ENCODE measurements at regions not wholly inside any gene's neighbourhood (a gene's known extent, or its start where the extent isn't known, plus 50 kb on each side); places are given as distances from the start of the nearest gene placed in this dataset.
A peak's percentile ranks its signal among the peaks of the same experiment; 100 is the strongest.

DNA sequence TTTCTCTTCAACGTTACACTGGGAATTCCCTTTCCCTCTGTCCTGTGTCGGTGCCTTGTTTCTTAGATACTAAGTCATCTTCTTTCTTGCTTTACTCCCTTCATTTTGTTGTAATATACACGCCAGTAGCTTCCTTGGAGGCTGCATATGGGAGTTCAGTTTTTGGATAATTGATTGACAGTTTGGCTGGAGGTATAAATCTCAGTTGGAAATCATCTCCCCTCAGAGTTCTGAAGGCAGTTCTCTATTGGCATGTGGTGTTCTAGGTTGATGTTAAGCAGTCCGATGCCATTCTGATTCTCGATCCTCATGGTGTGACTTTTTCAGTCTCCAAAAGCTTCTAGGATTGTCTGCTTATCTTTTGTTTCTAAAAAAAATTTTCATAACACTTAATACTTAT is 152.5 kb upstream of the GLI2 start:
- Histone ChIP-seq H3K23ac (ENCODE audit: low read length) (no peak overlapping the region), H4K12ac (ENCODE audit: low read depth, low read length) (no peak overlapping the region), H3K9me3 (ENCODE audit: insufficient read depth, low read depth, low read length) (peaks cover 2% of the 10 kb centered on the region), H3K4ac (ENCODE audit: low read depth, low read length) (no peak overlapping the region), H3K36me3 (ENCODE audit: control insufficient read depth in 1 of 2, insufficient read depth in 2 of 2, low read length in 2 of 2) (no peaks in the 10 kb centered on the region), H4K8ac (ENCODE audit: low read depth, low read length) (no peak overlapping the region), H3K18ac (ENCODE audit: low read length) (no peak overlapping the region), H3K9ac (ENCODE audit: low read length) (no peak overlapping the region), H3K79me2 (ENCODE audit: control insufficient read depth, insufficient read depth, low read length, poor library complexity) (no peaks in the 10 kb centered on the region), H3K27me3 (ENCODE audit: insufficient read depth, low read length) (peaks cover 18% of the 10 kb centered on the region), H2AFZ (ENCODE audit: insufficient read depth, low read length, poor library complexity) (no peak overlapping the region), H3K4me2 (ENCODE audit: low read length) (no peak overlapping the region), H2BK120ac (ENCODE audit: insufficient read depth, low read length, poor library complexity) (no peak overlapping the region), H3K79me1 (ENCODE audit: low read length) (no peaks in the 10 kb centered on the region), H3K27ac (ENCODE audit: low read depth, low read length) (no peak overlapping the region), H3K4me1 (ENCODE audit: control insufficient read depth in 1 of 2, insufficient read depth in 2 of 2, low read length in 2 of 2) (peaks cover 5 to 6% of the 10 kb centered on the region in 2 experiments), H2BK5ac (ENCODE audit: low read depth, low read length, poor library complexity) (no peak overlapping the region), H4K91ac (ENCODE audit: low read depth, low read length) (no peak overlapping the region), H3K4me3 (ENCODE audit: low read depth, low read length) (no peak overlapping the region), H3K14ac (ENCODE audit: low read length) (no peak overlapping the region), H2BK12ac (ENCODE audit: low read length) (no peak overlapping the region), H2AK5ac (ENCODE audit: low read length) (no peak overlapping the region)
- no peak for DNase-seq
- WGBS (ENCODE audit: extremely low coverage, insufficient coverage, insufficient read length): no CpG with 5 or more reads among the region's 5 CpGs

DNA sequence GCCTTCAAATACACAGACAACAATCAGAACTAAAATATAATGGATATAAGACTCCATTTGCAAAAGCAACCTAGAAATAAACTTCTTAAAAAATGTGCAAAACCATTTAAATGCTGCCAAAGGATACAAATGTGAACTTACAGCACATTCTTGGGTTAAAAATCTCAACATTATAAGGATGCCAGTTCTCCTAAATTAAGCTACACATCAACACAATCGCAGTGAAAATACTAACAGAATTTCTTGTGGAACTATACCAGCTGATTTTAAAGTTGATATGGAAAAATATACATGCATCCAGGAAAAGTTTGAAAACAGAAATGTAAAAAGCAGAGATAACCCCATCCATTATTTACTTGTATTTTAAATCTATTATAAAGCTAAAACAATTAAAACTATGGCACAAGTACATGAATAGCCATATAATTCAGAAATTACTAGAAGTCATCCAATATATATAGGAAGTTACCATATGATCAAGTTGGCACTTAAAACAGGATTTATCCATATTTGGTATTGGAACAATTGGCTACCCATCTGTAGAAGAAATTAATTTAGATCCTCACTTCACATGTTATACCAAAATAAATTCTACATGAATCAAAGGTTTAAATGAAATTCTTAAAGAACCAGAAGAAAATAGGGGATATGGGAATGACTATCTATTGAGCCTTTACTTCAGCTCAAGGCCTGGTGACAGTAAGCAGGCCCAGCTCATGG is 151.7 kb upstream of the GLI2 start:
- peaks cover 27% of the 10 kb centered on the region for H3K27me3 ChIP-seq (ENCODE audit: insufficient read depth, low read length)
- H4K12ac ChIP-seq (ENCODE audit: low read depth, low read length): no peak overlapping the region
- no peak overlapping the region for H2BK120ac ChIP-seq (ENCODE audit: insufficient read depth, low read length, poor library complexity)
- no peak overlapping the region for H4K91ac ChIP-seq (ENCODE audit: low read depth, low read length)
- no peak overlapping the region for H3K4me2 ChIP-seq (ENCODE audit: low read length)
- H3K79me2 ChIP-seq (ENCODE audit: control insufficient read depth, insufficient read depth, low read length, poor library complexity): no peaks in the 10 kb centered on the region
- no CpG with 5 or more reads among the region's 1 CpG for WGBS (ENCODE audit: extremely low coverage, insufficient coverage, insufficient read length)
- no peak overlapping the region for H2BK12ac ChIP-seq (ENCODE audit: low read length)
- no peak overlapping the region for H2AK5ac ChIP-seq (ENCODE audit: low read length)
- no peak overlapping the region for H3K9ac ChIP-seq (ENCODE audit: low read length)
- H3K4ac ChIP-seq (ENCODE audit: low read depth, low read length): no peak overlapping the region
- no peak overlapping the region for H4K8ac ChIP-seq (ENCODE audit: low read depth, low read length)
- H3K27ac ChIP-seq (ENCODE audit: low read depth, low read length): no peak overlapping the region
- H2AFZ ChIP-seq (ENCODE audit: insufficient read depth, low read length, poor library complexity): no peak overlapping the region
- no peak for DNase-seq
- peaks cover 5 to 6% of the 10 kb centered on the region in 2 experiments for H3K4me1 ChIP-seq (ENCODE audit: control insufficient read depth in 1 of 2, insufficient read depth in 2 of 2, low read length in 2 of 2)
- no peaks in the 10 kb centered on the region for H3K79me1 ChIP-seq (ENCODE audit: low read length)
- no peak overlapping the region for H3K4me3 ChIP-seq (ENCODE audit: low read depth, low read length)
- H3K9me3 ChIP-seq (ENCODE audit: insufficient read depth, low read depth, low read length): peaks cover 2% of the 10 kb centered on the region
- H3K14ac ChIP-seq (ENCODE audit: low read length): no peak overlapping the region
- no peak overlapping the region for H2BK5ac ChIP-seq (ENCODE audit: low read depth, low read length, poor library complexity)
- H3K18ac ChIP-seq (ENCODE audit: low read length): no peak overlapping the region
- H3K36me3 ChIP-seq (ENCODE audit: control insufficient read depth in 1 of 2, insufficient read depth in 2 of 2, low read length in 2 of 2): no peaks in the 10 kb centered on the region
- no peak overlapping the region for H3K23ac ChIP-seq (ENCODE audit: low read length)

DNA sequence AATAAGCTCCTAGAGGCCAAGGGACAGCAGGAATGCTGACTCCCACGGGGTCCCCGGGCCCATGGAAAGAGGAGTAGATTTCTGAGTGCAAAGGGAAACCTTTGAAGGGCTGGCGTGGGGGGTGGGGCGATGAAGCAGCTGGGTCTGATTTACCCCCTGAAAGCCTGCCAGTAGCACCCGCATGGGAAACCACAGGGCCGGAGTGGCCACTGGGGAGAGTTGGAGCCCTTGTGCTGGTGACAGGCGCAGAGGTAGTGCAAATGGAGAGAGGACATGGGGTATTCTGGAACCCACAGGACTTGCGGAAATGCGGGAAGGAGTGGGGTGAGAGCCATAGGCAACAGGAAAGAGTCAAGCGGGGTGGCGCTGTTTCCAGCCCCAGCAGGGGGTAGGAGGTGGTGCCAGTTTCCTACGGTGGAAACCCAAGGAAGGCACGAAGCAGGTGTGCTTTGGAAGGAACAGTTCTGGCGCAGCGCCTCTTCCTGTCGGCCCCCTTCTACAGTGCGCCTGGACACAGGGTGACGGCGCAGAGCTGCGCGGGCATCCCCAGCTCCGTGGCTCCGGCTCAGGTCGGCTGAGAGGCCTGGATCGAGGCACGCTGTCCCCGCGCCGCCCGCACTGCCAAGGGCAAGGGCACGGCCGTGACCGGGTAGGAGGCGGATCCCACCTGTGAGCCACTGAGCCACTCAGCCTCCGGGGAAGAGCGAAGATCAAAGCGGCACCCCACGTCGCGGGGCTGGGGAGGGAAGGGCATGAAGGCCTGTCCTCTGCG is 149.0 kb upstream of the GLI2 start:
- Histone ChIP-seq H4K91ac (ENCODE audit: low read depth, low read length) (no peak overlapping the region), H3K27me3 (ENCODE audit: insufficient read depth, low read length) (peaks cover 28% of the 10 kb centered on the region), H3K18ac (ENCODE audit: low read length) (no peak overlapping the region), H3K4me2 (ENCODE audit: low read length) (peak overlapping the region; percentile 70), H3K9ac (ENCODE audit: low read length) (no peak overlapping the region), H4K12ac (ENCODE audit: low read depth, low read length) (no peak overlapping the region), H3K79me2 (ENCODE audit: control insufficient read depth, insufficient read depth, low read length, poor library complexity) (no peaks in the 10 kb centered on the region), H4K8ac (ENCODE audit: low read depth, low read length) (no peak overlapping the region), H3K4me3 (ENCODE audit: low read depth, low read length) (peak overlapping the region; percentile 33), H3K23ac (ENCODE audit: low read length) (no peak overlapping the region), H3K4ac (ENCODE audit: low read depth, low read length) (no peak overlapping the region), H2AFZ (ENCODE audit: insufficient read depth, low read length, poor library complexity) (no peak overlapping the region), H3K14ac (ENCODE audit: low read length) (no peak overlapping the region), H3K79me1 (ENCODE audit: low read length) (no peaks in the 10 kb centered on the region), H2BK12ac (ENCODE audit: low read length) (no peak overlapping the region), H3K9me3 (ENCODE audit: insufficient read depth, low read depth, low read length) (peaks cover 2% of the 10 kb centered on the region), H2AK5ac (ENCODE audit: low read length) (no peak overlapping the region), H2BK5ac (ENCODE audit: low read depth, low read length, poor library complexity) (no peak overlapping the region), H3K4me1 (ENCODE audit: control insufficient read depth in 1 of 2, insufficient read depth in 2 of 2, low read length in 2 of 2) (peaks cover 5 to 6% of the 10 kb centered on the region in 2 experiments), H3K27ac (ENCODE audit: low read depth, low read length) (no peak overlapping the region), H3K36me3 (ENCODE audit: control insufficient read depth in 1 of 2, insufficient read depth in 2 of 2, low read length in 2 of 2) (no peaks in the 10 kb centered on the region), H2BK120ac (ENCODE audit: insufficient read depth, low read length, poor library complexity) (no peak overlapping the region)
- WGBS (ENCODE audit: extremely low coverage, insufficient coverage, insufficient read length): no CpG with 5 or more reads among the region's 41 CpGs
- peak in 1 of 2 donors; percentile 43 for DNase-seq

GRCh38 chr2:120587279-120587996 is 148.2 kb upstream of the GLI2 start:
- H3K4me1 ChIP-seq (ENCODE audit: control insufficient read depth in 1 of 2, insufficient read depth in 2 of 2, low read length in 2 of 2): peaks cover 5 to 6% of the 10 kb centered on the region in 2 experiments
- H2AFZ ChIP-seq (ENCODE audit: insufficient read depth, low read length, poor library complexity): no peak overlapping the region
- H4K8ac ChIP-seq (ENCODE audit: low read depth, low read length): no peak overlapping the region
- H3K4me2 ChIP-seq (ENCODE audit: low read length): peak overlapping the region; percentile 70
- peaks cover 2% of the 10 kb centered on the region for H3K9me3 ChIP-seq (ENCODE audit: insufficient read depth, low read depth, low read length)
- DNase-seq: no peak
- no peak overlapping the region for H3K18ac ChIP-seq (ENCODE audit: low read length)
- no peaks in the 10 kb centered on the region for H3K79me1 ChIP-seq (ENCODE audit: low read length)
- H3K4me3 ChIP-seq (ENCODE audit: low read depth, low read length): peak overlapping the region; percentile 33
- H4K12ac ChIP-seq (ENCODE audit: low read depth, low read length): no peak overlapping the region
- H3K4ac ChIP-seq (ENCODE audit: low read depth, low read length): no peak overlapping the region
- WGBS (ENCODE audit: extremely low coverage, insufficient coverage, insufficient read length): no CpG with 5 or more reads among the region's 68 CpGs
- H3K27ac ChIP-seq (ENCODE audit: low read depth, low read length): no peak overlapping the region
- H2BK12ac ChIP-seq (ENCODE audit: low read length): no peak overlapping the region
- H2BK5ac ChIP-seq (ENCODE audit: low read depth, low read length, poor library complexity): no peak overlapping the region
- peaks cover 28% of the 10 kb centered on the region for H3K27me3 ChIP-seq (ENCODE audit: insufficient read depth, low read length)
- H2AK5ac ChIP-seq (ENCODE audit: low read length): no peak overlapping the region
- no peaks in the 10 kb centered on the region for H3K36me3 ChIP-seq (ENCODE audit: control insufficient read depth in 1 of 2, insufficient read depth in 2 of 2, low read length in 2 of 2)
- no peak overlapping the region for H3K14ac ChIP-seq (ENCODE audit: low read length)
- H3K79me2 ChIP-seq (ENCODE audit: control insufficient read depth, insufficient read depth, low read length, poor library complexity): no peaks in the 10 kb centered on the region
- H3K23ac ChIP-seq (ENCODE audit: low read length): no peak overlapping the region
- H3K9ac ChIP-seq (ENCODE audit: low read length): no peak overlapping the region
- no peak overlapping the region for H4K91ac ChIP-seq (ENCODE audit: low read depth, low read length)
- H2BK120ac ChIP-seq (ENCODE audit: insufficient read depth, low read length, poor library complexity): no peak overlapping the region

Measured in trophoblast cell (in vitro differentiated cells and primary cell).